H1 (cell line): ENCODE measurements at regions not wholly inside any gene's neighbourhood (a gene's known extent, or its start where the extent isn't known, plus 50 kb on each side); places are given as distances from the start of the nearest gene placed in this dataset.

Experiments used
- CTCF ChIA-PET: fragments of 300-600 bp; sonication (Branson Sonifier 250); formaldehyde crosslinking; loops from one replicate; lab custom pipeline; 2021; ENCODE audit not compliant: partially characterized antibody; lab: Charles Lee
- POLR2A ChIA-PET: fragments of 300-600 bp; sonication (Branson Sonifier 250); formaldehyde crosslinking; loops from one replicate; lab custom pipeline; 2021; ENCODE audit warnings: inconsistent platforms; ENCODE audit not compliant: partially characterized antibody; lab: Charles Lee
- DNase-seq, 2 experiments: peaks; one replicate each; pipeline versions ENCODE4 v3.0.0 to v3.0.0-alpha.2; 2010 to 2022; ENCODE audit warnings: low spot score in 2 of 2, low read depth in 1 of 2, mixed read lengths in 1 of 2
- FAIRE-seq: peaks from 2 replicates; lab custom pipeline; 2011; peaks lifted over from hg19 to GRCh38; lab: Jason Lieb, UNC
- H2AFZ ChIP-seq: 2 replicates; pipeline ENCODE4 v1.8.1; 2012; ENCODE audit warnings: low read length, inconsistent platforms
- H2AK5ac ChIP-seq: 2 replicates; pipeline ENCODE4 v1.6.1; 2013; ENCODE audit warnings: low read depth, low read length
- H2BK120ac ChIP-seq: replicated peaks from 2 replicates; pipeline ENCODE3; 2013; ENCODE audit warnings: low read depth, low read length, inconsistent platforms
- H2BK12ac ChIP-seq: 2 replicates; pipeline ENCODE4 v1.6.1; 2013; ENCODE audit warnings: low read depth, low read length
- H2BK15ac ChIP-seq: 2 replicates; pipeline ENCODE4 v1.6.1; 2013; ENCODE audit warnings: low read length
- H2BK20ac ChIP-seq: 2 replicates; pipeline ENCODE4 v1.6.1; 2013; ENCODE audit warnings: low read length
- H2BK5ac ChIP-seq: 2 replicates; pipeline ENCODE4 v1.6.1; 2013; ENCODE audit warnings: low read depth, low read length
- H3K14ac ChIP-seq: 2 replicates; pipeline ENCODE4 v1.6.1; 2013; ENCODE audit warnings: inconsistent platforms; ENCODE audit not compliant: insufficient read length
- H3K18ac ChIP-seq: 2 replicates; pipeline ENCODE4 v1.6.1; 2013; ENCODE audit warnings: low read length; ENCODE audit errors: extremely low read depth
- H3K23ac ChIP-seq: 2 replicates; pipeline ENCODE4 v1.6.1; 2013; ENCODE audit warnings: inconsistent platforms; ENCODE audit not compliant: insufficient read length
- H3K23me2 ChIP-seq: 2 replicates; pipeline ENCODE4 v1.6.1; 2013; ENCODE audit warnings: low read depth, low read length
- H3K27ac ChIP-seq: 2 replicates; pipeline ENCODE4 v1.6.1; 2011; ENCODE audit warnings: low read depth, low read length, inconsistent platforms
- H3K27me3 ChIP-seq, 4 experiments: replicated peaks in 1 of 4; 1 replicate in 1 of 4; 2 replicates in 3 of 4; pipeline versions ENCODE4 v1.6.1 to v1.8.1; 2011 to 2013; ENCODE audit warnings: low read length in 3 of 4, mild to moderate bottlenecking in 3 of 4, inconsistent platforms in 2 of 4, mixed read lengths in 2 of 4, moderate library complexity in 1 of 4; ENCODE audit not compliant: control insufficient read depth in 3 of 4, insufficient read depth in 3 of 4; ENCODE audit errors: extremely low read depth in 1 of 4
- H3K36me3 ChIP-seq, 4 experiments: 2 replicates each; pipeline versions ENCODE4 v1.6.1 to v1.8.1; 2011 to 2013; ENCODE audit warnings: mild to moderate bottlenecking in 4 of 4, low read length in 3 of 4, moderate library complexity in 2 of 4, control low read depth in 1 of 4, inconsistent platforms in 1 of 4; ENCODE audit not compliant: insufficient read depth in 4 of 4, control insufficient read depth in 2 of 4
- H3K4ac ChIP-seq: replicated peaks from 2 replicates; pipeline ENCODE3; 2013; ENCODE audit warnings: low read length, low read depth, mixed read lengths, inconsistent platforms; ENCODE audit not compliant: insufficient read length
- H3K4me1 ChIP-seq, 4 experiments: replicated peaks in 1 of 4; 1 replicate in 1 of 4; 2 replicates in 3 of 4; pipeline versions ENCODE4 v1.6.1 to v1.8.1; 2011 to 2013; ENCODE audit warnings: low read length in 3 of 4, inconsistent platforms in 2 of 4, mixed read lengths in 1 of 4; ENCODE audit not compliant: insufficient read depth in 4 of 4, control insufficient read depth in 3 of 4
- H3K4me2 ChIP-seq, 2 experiments: 2 replicates each; pipeline versions ENCODE4 v1.6.1 to v1.8.1; 2011 to 2013; ENCODE audit warnings: low read depth in 2 of 2, low read length in 2 of 2, control low read depth in 1 of 2, inconsistent platforms in 1 of 2, mild to moderate bottlenecking in 1 of 2; ENCODE audit not compliant: insufficient read depth in 1 of 2
- H3K4me3 ChIP-seq, 4 experiments: fragments of 200-600, 300-600 bp in 1 of 4; sonication (generic), shearing (Covaris generic), sonication (Bioruptor Twin) in 1 of 4; 2 replicates each; pipeline versions ENCODE4 v1.5.1 to v1.8.1; 2011 to 2016; ENCODE audit warnings: low read length in 4 of 4, low read depth in 3 of 4, control low read depth in 2 of 4, inconsistent platforms in 2 of 4, mild to moderate bottlenecking in 2 of 4, mixed read lengths in 1 of 4, moderate library complexity in 1 of 4; ENCODE audit not compliant: insufficient read depth in 2 of 4; ENCODE audit errors: extremely low read depth in 1 of 4
- H3K56ac ChIP-seq: replicated peaks from 2 replicates; pipeline ENCODE3; 2013; ENCODE audit warnings: low read depth, mild to moderate bottlenecking, mixed read lengths, low read length, inconsistent platforms; ENCODE audit not compliant: insufficient read length
- H3K79me1 ChIP-seq: 2 replicates; pipeline ENCODE4 v1.6.1; 2013; ENCODE audit warnings: low read depth, low read length, control low read depth
- H3K79me2 ChIP-seq, 2 experiments: 2 replicates each; pipeline versions ENCODE4 v1.6.1 to v1.8.1; 2012 to 2013; ENCODE audit warnings: low read length in 2 of 2, mild to moderate bottlenecking in 2 of 2, inconsistent platforms in 1 of 2; ENCODE audit not compliant: insufficient read depth in 2 of 2, control insufficient read depth in 1 of 2
- H3K9ac ChIP-seq, 4 experiments: replicated peaks in 1 of 4; 1 replicate in 1 of 4; 2 replicates in 3 of 4; pipeline versions ENCODE4 v1.6.1 to v1.8.1; 2011 to 2013; ENCODE audit warnings: low read depth in 3 of 4, low read length in 3 of 4, control low read depth in 2 of 4, mild to moderate bottlenecking in 2 of 4, moderate library complexity in 2 of 4, inconsistent platforms in 1 of 4; ENCODE audit errors: extremely low read depth in 1 of 4
- H3K9me3 ChIP-seq, 2 experiments: 2 replicates each; pipeline versions ENCODE4 v1.6.1 to v1.8.1; 2012 to 2013; ENCODE audit warnings: mild to moderate bottlenecking in 2 of 2, moderate library complexity in 2 of 2, control low read depth in 1 of 2, inconsistent platforms in 1 of 2, low read depth in 1 of 2, low read length in 1 of 2, mixed read lengths in 1 of 2; ENCODE audit not compliant: insufficient read depth in 2 of 2
- H4K20me1 ChIP-seq, 2 experiments: replicated peaks in 1 of 2; 2 replicates each; pipeline versions ENCODE3 to v1.8.1; 2011 to 2013; ENCODE audit warnings: inconsistent platforms in 2 of 2, low read length in 2 of 2, mild to moderate bottlenecking in 1 of 2; ENCODE audit not compliant: insufficient read depth in 2 of 2, control insufficient read depth in 1 of 2
- H4K5ac ChIP-seq: 2 replicates; pipeline ENCODE4 v1.6.1; 2013; ENCODE audit warnings: low read length, low read depth, mixed read lengths, inconsistent platforms; ENCODE audit not compliant: insufficient read length
- H4K8ac ChIP-seq: 2 replicates; pipeline ENCODE4 v1.8.0; 2013; ENCODE audit warnings: mild to moderate bottlenecking, moderate library complexity, low read length, inconsistent platforms; ENCODE audit not compliant: insufficient read depth; ENCODE audit errors: extremely low read depth
- H4K91ac ChIP-seq: replicated peaks from 2 replicates; pipeline ENCODE3; 2013; ENCODE audit warnings: low read length, mixed read lengths, inconsistent platforms; ENCODE audit not compliant: insufficient read length
- CTCF ChIP-seq, 3 experiments: IDR thresholded peaks; 1 replicate in 2 of 3; 2 replicates in 1 of 3; pipeline versions ENCODE4 v1.5.1 to v1.6.1; 2011; ENCODE audit warnings: low read length in 3 of 3, mild to moderate bottlenecking in 3 of 3, inconsistent platforms in 2 of 3, low read depth in 1 of 3, moderate library complexity in 1 of 3; ENCODE audit not compliant: insufficient read depth in 1 of 3; ENCODE audit errors: control extremely low read depth in 1 of 3
- WGBS, 2 experiments: shearing (Covaris generic) in 1 of 2; methylation state at CpG; one replicate each; pipeline versions ENCODE4 v1.1.6 to v1.1.7; 2013 to 2015; ENCODE audit warnings: low lambda C conversion rate in 2 of 2, mixed read lengths in 2 of 2, inconsistent platforms in 1 of 2, low coverage in 1 of 2, missing lambda C conversion rate in 1 of 2; ENCODE audit not compliant: insufficient replicate concordance in 2 of 2, insufficient coverage in 1 of 2, insufficient read length in 1 of 2; ENCODE audit errors: extremely low coverage in 1 of 2, missing lambda C conversion rate in 1 of 2; 5-methylcytosine and 5-hydroxymethylcytosine counted together

GRCh38 chr14:84095681-84096080 is 1434.3 kb upstream of the FLRT2 start:
- no peaks in the 10 kb centered on the region for H4K20me1 ChIP-seq
- H4K91ac ChIP-seq, result no peak overlapping the region
- CTCF ChIA-PET, result no interaction called here
- H3K27me3 ChIP-seq, result no peaks in the 10 kb centered on the region
- no peak overlapping the region for H2AK5ac ChIP-seq
- H3K4ac ChIP-seq, result no peak overlapping the region
- no peaks in the 10 kb centered on the region for H3K79me1 ChIP-seq
- H2BK15ac ChIP-seq, result no peak overlapping the region
- H2BK20ac ChIP-seq, result no peak overlapping the region
- no peak overlapping the region for H3K4me3 ChIP-seq
- H3K18ac ChIP-seq, result no peak overlapping the region
- H4K5ac ChIP-seq, result no peak overlapping the region
- H3K4me2 ChIP-seq, result no peak overlapping the region
- no peak overlapping the region for H2BK5ac ChIP-seq
- 86% methylated on average over 1 of the region's 1 CpG; no CpG with 5 or more reads in 1 of the 2 experiments for WGBS, 2 experiments
- no peak overlapping the region for H3K14ac ChIP-seq
- no peaks in the 10 kb centered on the region for H3K36me3 ChIP-seq
- DNase-seq (no peak), FAIRE-seq (no peak)
- no peak overlapping the region for H4K8ac ChIP-seq
- H3K9ac ChIP-seq, result no peak overlapping the region
- H2BK120ac ChIP-seq, result no peak overlapping the region
- no peak overlapping the region for H3K27ac ChIP-seq
- no peak overlapping the region for H2AFZ ChIP-seq
- H3K23me2 ChIP-seq, result no peaks in the 10 kb centered on the region
- POLR2A ChIA-PET, result no interaction called here
- no peak overlapping the region for H3K56ac ChIP-seq
- no peak overlapping the region for H2BK12ac ChIP-seq
- TF ChIP-seq CTCF (IDR thresholded peaks at IDR 0.05; ENCODE audit: control extremely low read depth in 1 of 3, insufficient read depth in 1 of 3, low read depth in 1 of 3, low read length in 3 of 3), result no peak
- H3K9me3 ChIP-seq, result peaks cover 0 to 10% of the 10 kb centered on the region in 2 experiments; a peak in 2 of 4 replicates
- no peak overlapping the region for H3K23ac ChIP-seq
- H3K4me1 ChIP-seq, result no peaks in the 10 kb centered on the region
- H3K79me2 ChIP-seq, result no peaks in the 10 kb centered on the region
